ENCODE measurements at regions not wholly inside any gene's neighbourhood (a gene's known extent, or its start where the extent isn't known, plus 50 kb on each side); places are given as distances from the start of the nearest gene placed in this dataset.
A peak's percentile ranks its signal among the peaks of the same experiment; 100 is the strongest.

- DNase-seq = no peak
- TF ChIP-seq POLR2A (IDR thresholded peaks at IDR 0.05) (no peak), CTCF (IDR thresholded peaks at IDR 0.05) (no peak)
- H3K27me3 ChIP-seq = no peaks in the 10 kb centered on the region
- H3K4me1 ChIP-seq = peaks cover 22 to 24% of the 10 kb centered on the region in 2 donors
- H3K27ac ChIP-seq = no peak overlapping the region
- WGBS, 2 donors = 83 to 93% methylated on average over 2 of the region's 2 CpGs
- H3K4me3 ChIP-seq (replicated peaks in 1 of 3) = no peak overlapping the region
- no peaks in the 10 kb centered on the region for H3K9me3 ChIP-seq
- intact Hi-C loops (cut with DNase I) = no loop called here
- H3K36me3 ChIP-seq = no peaks in the 10 kb centered on the region
Measured at GRCh38 chr1:93734999-93735398, 53.4 kb upstream of the BCAR3 start.

GRCh38 chr1:93733340-93733739 is 51.7 kb upstream of the BCAR3 start:
- H3K36me3 ChIP-seq = no peaks in the 10 kb centered on the region
- DNase-seq = no peak
- no peaks in the 10 kb centered on the region for H3K27me3 ChIP-seq
- intact Hi-C loops (cut with DNase I) = no loop called here
- no peak overlapping the region for H3K27ac ChIP-seq
- peaks cover 25% of the 10 kb centered on the region in 2 donors for H3K4me1 ChIP-seq
- 88 to 97% methylated on average over 7 of the region's 7 CpGs for WGBS, 2 donors
- TF ChIP-seq POLR2A (IDR thresholded peaks at IDR 0.05) (no peak), CTCF (IDR thresholded peaks at IDR 0.05) (no peak)
- no peak overlapping the region for H3K4me3 ChIP-seq (replicated peaks in 1 of 3)
- no peaks in the 10 kb centered on the region for H3K9me3 ChIP-seq

GRCh38 chr1:93732514-93732913 is 50.9 kb upstream of the BCAR3 start:
- H3K9me3 ChIP-seq = no peaks in the 10 kb centered on the region
- H3K4me1 ChIP-seq = peaks cover 25% of the 10 kb centered on the region in 2 donors
- intact Hi-C loops (cut with DNase I) = no loop called here
- no peaks in the 10 kb centered on the region for H3K36me3 ChIP-seq
- no peak overlapping the region for H3K4me3 ChIP-seq (replicated peaks in 1 of 3)
- no peak for DNase-seq
- no peaks in the 10 kb centered on the region for H3K27me3 ChIP-seq
- 65 to 66% methylated on average over 4 of the region's 4 CpGs for WGBS, 2 donors
- peak overlapping the region in 2 of 3 donors; percentile 0 to 90 for H3K27ac ChIP-seq
- no peak for TF ChIP-seq POLR2A (IDR thresholded peaks at IDR 0.05)
- TF ChIP-seq CTCF (IDR thresholded peaks at IDR 0.05) = no peak
